Sigmoid colon (tissue), 4 donors: ENCODE measurements at regions not wholly inside any gene's neighbourhood (a gene's known extent, or its start where the extent isn't known, plus 50 kb on each side); places are given as distances from the start of the nearest gene placed in this dataset.

Experiments
- POLR2A ChIP-seq, 2 donors: fragments of 450-650 bp; IDR thresholded peaks; one replicate each; pipeline ENCODE4 v1.6.1; 2016; ENCODE audit warnings: antibody characterized with exemption in 2 of 2, mild to moderate bottlenecking in 2 of 2, moderate library complexity in 2 of 2
- POLR2AphosphoS5 ChIP-seq, 4 donors: sonication (generic); formaldehyde crosslinking; IDR thresholded peaks; one replicate each; pipeline ENCODE4 v1.6.1; 2017; ENCODE audit warnings: antibody characterized with exemption in 4 of 4

DNA sequence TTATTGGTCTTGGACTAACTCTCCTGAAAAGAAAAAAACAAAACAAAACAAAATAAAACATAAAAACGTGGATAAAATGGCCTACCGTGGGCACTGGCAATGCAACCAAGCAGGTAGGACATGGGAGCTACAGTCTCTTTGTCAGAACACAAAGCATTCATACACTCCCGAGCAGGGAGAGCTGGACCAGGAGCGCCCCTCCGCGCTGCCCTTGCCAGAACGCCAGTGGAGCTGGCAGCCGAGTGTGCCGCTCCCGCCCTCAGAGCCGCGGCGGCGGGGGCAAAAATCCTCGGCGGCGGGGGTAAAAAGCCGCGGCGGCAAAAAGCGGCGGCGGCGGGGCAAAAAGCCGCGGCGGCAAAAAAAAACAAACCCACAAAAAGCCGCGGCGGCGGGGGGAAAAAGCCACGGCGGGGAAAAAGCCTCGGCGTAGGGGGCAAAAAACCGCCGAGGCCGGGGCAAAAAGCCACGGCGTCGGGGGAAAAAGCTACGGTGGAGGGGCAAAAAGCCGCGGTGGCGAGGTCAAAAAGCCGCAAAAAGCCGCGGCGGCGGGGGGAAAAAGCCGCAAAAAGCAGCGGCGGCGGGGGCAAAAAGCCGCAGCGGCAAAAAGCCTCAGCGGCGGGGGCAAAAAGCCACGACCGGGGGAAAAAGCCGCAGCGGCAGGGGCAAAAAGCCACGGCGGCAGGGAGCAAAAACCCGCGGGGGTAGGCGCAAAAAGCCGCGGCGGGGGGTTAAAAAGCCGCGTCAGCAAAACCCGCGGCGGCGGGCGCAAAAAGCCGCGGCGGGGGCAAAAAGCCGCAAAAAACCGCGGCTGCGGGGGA lies 418.1 kb downstream of the ZNF716 start:
- no peak for TF ChIP-seq POLR2A (IDR thresholded peaks at IDR 0.05)
- TF ChIP-seq POLR2AphosphoS5 (IDR thresholded peaks at IDR 0.05), result no peak
